Kidney (tissue), 13 donors: ENCODE measurements at regions not wholly inside any gene's neighbourhood (a gene's known extent, or its start where the extent isn't known, plus 50 kb on each side); places are given as distances from the start of the nearest gene placed in this dataset.

Source experiments
- DNase-seq, 5 donors: peaks; one replicate each; pipeline ENCODE4 v3.0.0-alpha.2; 2013 to 2020
- FAIRE-seq: peaks from 2 replicates; lab custom pipeline; 2012; peaks lifted over from hg19 to GRCh38; lab: Jason Lieb, UNC
- H3K27ac ChIP-seq, 2 donors: one replicate each; pipeline ENCODE4 v1.7.0; 2013; ENCODE audit warnings: low read depth in 2 of 2, low read length in 2 of 2, inconsistent platforms in 1 of 2
- H3K27me3 ChIP-seq: one replicate; pipeline ENCODE4 v1.7.1; 2013; ENCODE audit warnings: low read length, inconsistent platforms; ENCODE audit not compliant: control insufficient read depth, insufficient read depth
- H3K36me3 ChIP-seq, 3 donors: one replicate each; pipeline versions ENCODE4 v1.7.0 to v1.7.1; 2013; ENCODE audit warnings: low read length in 3 of 3, control low read depth in 1 of 3, inconsistent platforms in 1 of 3; ENCODE audit not compliant: insufficient read depth in 3 of 3, control insufficient read depth in 2 of 3
- H3K4me1 ChIP-seq, 3 donors: one replicate each; pipeline versions ENCODE4 v1.7.0 to v1.7.1; 2013; ENCODE audit warnings: low read length in 3 of 3, inconsistent platforms in 1 of 3, low read depth in 1 of 3; ENCODE audit not compliant: control insufficient read depth in 2 of 3, insufficient read depth in 2 of 3
- H3K4me3 ChIP-seq, 3 donors: one replicate each; pipeline versions ENCODE4 v1.7.0 to v1.8.1; 2013; ENCODE audit warnings: low read length in 3 of 3, control low read depth in 1 of 3, inconsistent platforms in 1 of 3
- H3K9ac ChIP-seq, 3 donors: one replicate each; pipeline versions ENCODE4 v1.7.0 to v1.7.1; 2013; ENCODE audit warnings: low read length in 3 of 3, control low read depth in 1 of 3, inconsistent platforms in 1 of 3
- H3K9me3 ChIP-seq, 3 donors: one replicate each; pipeline versions ENCODE4 v1.7.0 to v1.7.1; 2013; ENCODE audit warnings: low read length in 3 of 3, control low read depth in 1 of 3, inconsistent platforms in 1 of 3; ENCODE audit not compliant: control insufficient read depth in 2 of 3, insufficient read depth in 1 of 3
- CTCF ChIP-seq: IDR thresholded peaks from 3 replicates; pipeline ENCODE4 v1.5.1; 2012; ENCODE audit warnings: mild to moderate bottlenecking, moderate library complexity, borderline replicate concordance; ENCODE audit not compliant: insufficient read depth; ENCODE audit errors: extremely low read depth
- intact Hi-C: fragments of 100-400 bp; cut with DNase I; formaldehyde crosslinking; loops from one replicate; pipeline ENCODE4 v1.11.1; 2022
- donor health status: control.
- donor health status: control.
- donor health status: control.
- donor health status: control.
- donor health status: control.
- donor health status: DM: yes; HTN: yes; CAD: no.
- donor health status: Normal renal cell carcinoma (clear cell type).

- intact Hi-C loops: no loop called here
- no peak for FAIRE-seq
- Histone ChIP-seq H3K9me3 (no peaks in the 10 kb centered on the region), H3K36me3 (no peaks in the 10 kb centered on the region), H3K27me3 (no peaks in the 10 kb centered on the region), H3K9ac (no peak overlapping the region), H3K27ac (no peak overlapping the region), H3K4me1 (peaks cover 0 to 2% (median 0%) of the 10 kb centered on the region in 3 donors), H3K4me3 (no peak overlapping the region)
- TF ChIP-seq CTCF: no peak
- DNase-seq: peak in 1 of 5 donors; percentile 29
Measured at GRCh38 chr11:119886667-119887230, 157.7 kb upstream of the NECTIN1 start.

- Histone ChIP-seq H3K36me3 (no peaks in the 10 kb centered on the region), H3K4me3 (no peak overlapping the region), H3K9me3 (no peaks in the 10 kb centered on the region), H3K27me3 (no peaks in the 10 kb centered on the region), H3K9ac (no peak overlapping the region), H3K27ac (no peak overlapping the region), H3K4me1 (peaks cover 0 to 2% (median 0%) of the 10 kb centered on the region in 3 donors)
- no peak for TF ChIP-seq CTCF
- DNase-seq (peak in 1 of 5 donors; percentile 29), FAIRE-seq (no peak)
- intact Hi-C loops: no loop called here
Measured at GRCh38 chr11:119885861-119886567, 157.0 kb upstream of the NECTIN1 start.

GRCh38 chr11:119885067-119885466 is 156.1 kb upstream of the NECTIN1 start:
- H3K9me3 ChIP-seq: no peaks in the 10 kb centered on the region
- no peak overlapping the region for H3K27ac ChIP-seq
- H3K4me3 ChIP-seq: no peak overlapping the region
- DNase-seq (peak in 1 of 5 donors; percentile 27), FAIRE-seq (no peak)
- no peak overlapping the region for H3K9ac ChIP-seq
- no peaks in the 10 kb centered on the region for H3K27me3 ChIP-seq
- intact Hi-C loops: no loop called here
- TF ChIP-seq CTCF: no peak
- H3K36me3 ChIP-seq: no peaks in the 10 kb centered on the region
- H3K4me1 ChIP-seq: peaks cover 0 to 2% (median 0%) of the 10 kb centered on the region in 3 donors
